HL-60/S4 (cell line): ENCODE measurements at regions not wholly inside any gene's neighbourhood (a gene's known extent, or its start where the extent isn't known, plus 50 kb on each side); places are given as distances from the start of the nearest gene placed in this dataset.
"Not testable (repeated sequence)": the region's sequence is repeated elsewhere in the genome, so short reads cannot be mapped to it uniquely, and the experiment has no call there.

Experiments
- in situ Hi-C: fragments of 300-500 bp; cut with MboI; formaldehyde crosslinking; loops from 2 replicates; pipeline ENCODE4 v1.14.3; 2022; ENCODE audit warnings: low sequenced_read_pairs

DNA sequence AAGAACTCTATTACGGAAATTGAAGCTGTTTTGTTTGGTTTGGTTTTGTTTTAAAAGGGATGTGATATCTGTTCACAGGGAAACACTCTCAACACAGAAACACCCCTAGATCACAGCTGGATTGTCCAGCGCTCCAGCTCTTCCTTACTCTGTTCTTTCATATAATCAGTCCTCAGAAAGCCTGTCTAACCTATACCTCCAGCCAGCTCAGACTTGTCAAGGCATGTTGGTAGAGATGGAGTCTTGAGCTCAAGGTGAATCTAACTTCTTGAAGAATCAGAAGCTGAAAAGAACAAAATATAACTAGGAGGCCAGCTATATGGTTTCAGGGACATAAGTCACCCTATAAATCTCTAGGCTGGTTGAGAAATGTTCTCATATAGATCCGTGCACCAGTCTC lies 110.2 kb upstream of the EPHA3 start:
- in situ Hi-C loops: no loop called here

DNA sequence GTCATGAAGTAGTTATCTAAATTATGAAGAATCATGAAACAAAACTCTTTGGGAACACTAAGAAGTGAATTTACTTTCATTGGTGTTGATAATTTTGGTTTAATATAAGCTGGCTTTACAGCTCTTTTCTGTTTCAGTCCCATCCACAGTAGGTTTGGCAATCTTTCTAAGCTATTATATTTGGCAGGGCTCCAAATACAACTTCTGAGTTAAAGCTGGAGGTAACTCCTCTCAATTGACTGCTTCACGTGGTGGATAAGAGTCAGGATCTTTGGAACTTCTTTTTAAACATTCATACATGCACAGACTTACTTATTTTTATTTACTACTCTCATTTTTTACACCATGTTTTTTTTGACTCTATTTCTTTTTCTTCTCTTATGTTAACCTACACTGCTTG lies 106.5 kb upstream of the EPHA3 start:
- in situ Hi-C loops: no loop called here

GRCh38 chr3:89002191-89002590 lies 105.2 kb upstream of the EPHA3 start:
- in situ Hi-C loops: no loop called here

GRCh38 chr3:89013536-89013935 lies 93.9 kb upstream of the EPHA3 start:
- in situ Hi-C loops: no loop called here

- in situ Hi-C loops: no loop called here
Observed at GRCh38 chr3:89017531-89017930, 89.9 kb upstream of the EPHA3 start.

- in situ Hi-C loops: no loop called here
Observed at GRCh38 chr3:89025185-89025584, 82.2 kb upstream of the EPHA3 start.

DNA sequence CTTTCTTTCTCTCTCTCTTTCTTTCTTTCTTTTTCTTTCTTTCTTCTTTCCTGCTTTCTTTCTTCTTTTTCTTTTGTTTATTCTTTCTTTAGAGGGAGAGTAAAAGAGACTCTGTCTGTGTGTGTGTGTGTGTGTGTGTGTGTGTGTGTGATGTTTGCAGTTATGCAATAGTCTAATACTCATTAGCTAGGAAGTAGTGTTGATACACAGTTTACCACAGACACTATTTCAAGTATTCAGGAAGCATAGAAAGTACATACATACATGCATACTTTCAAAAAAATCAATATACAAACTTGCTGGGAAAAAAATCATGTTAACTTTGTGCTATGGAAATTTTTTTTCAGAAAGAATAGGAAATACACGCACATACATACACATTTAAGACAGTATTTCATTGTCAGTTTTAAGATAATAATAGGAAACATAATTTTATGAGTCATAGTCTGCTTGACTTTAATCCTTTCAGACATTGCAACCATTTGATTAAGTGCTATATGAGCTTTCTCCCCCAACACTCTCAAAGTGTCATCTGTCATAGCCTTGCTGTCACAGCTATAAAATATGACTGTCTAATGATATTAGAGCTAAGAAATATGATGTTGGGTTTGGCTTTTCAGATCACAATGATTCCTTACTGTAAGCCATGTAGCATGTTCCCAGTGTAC lies 74.9 kb upstream of the EPHA3 start:
- in situ Hi-C loops: no loop called here

DNA sequence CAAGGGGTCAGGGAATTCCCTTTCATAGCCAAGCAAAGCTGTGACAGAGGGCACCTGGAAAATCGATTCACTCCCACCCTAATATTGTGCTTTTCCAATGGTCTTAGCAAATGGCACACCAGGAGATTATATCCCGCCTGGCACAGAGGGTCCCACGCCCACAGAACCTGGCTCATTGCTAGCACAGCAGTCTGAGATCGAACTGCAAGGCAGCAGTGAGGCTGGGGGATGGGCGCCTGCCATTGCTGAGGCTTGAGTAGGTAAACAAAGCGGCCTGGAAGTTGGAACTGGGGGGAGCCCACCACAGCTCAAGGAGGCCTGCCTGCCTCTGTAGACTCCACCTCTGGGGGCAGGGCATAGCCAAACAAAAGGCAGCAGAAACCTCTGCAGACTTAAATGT lies 72.7 kb upstream of the EPHA3 start:
- in situ Hi-C loops: not testable (repeated sequence)

- in situ Hi-C loops: no loop called here
Observed at GRCh38 chr3:89038869-89039268, 68.6 kb upstream of the EPHA3 start.

DNA sequence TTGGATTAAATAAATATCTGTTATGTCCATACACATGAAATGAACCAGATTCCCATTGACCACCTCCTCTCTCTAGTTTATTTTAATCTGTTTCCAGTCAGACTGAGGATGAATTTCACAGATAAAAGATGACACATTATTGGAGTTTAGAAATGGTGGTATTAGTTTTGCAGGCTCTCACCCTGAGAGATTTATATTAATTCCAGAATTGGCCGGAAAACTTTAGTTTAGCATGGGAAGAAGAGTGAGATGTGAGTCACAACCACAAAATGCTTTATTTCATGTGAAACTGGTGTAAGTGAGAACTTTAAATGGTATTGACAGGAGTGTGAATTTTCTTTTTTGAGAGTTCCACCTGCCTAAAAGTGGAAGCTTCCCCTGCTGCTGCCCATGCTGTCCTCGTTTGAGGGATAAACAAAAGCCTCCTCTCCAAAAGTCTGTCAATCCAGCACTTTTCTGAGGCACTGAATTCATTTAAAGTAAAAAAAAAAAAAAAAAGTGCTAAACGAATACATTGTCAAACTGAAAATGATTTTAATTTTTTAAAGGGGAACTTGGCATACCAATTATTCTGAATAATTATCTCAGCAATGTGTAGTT lies 65.1 kb upstream of the EPHA3 start:
- in situ Hi-C loops: no loop called here

- in situ Hi-C loops: no loop called here
Observed at GRCh38 chr3:89043406-89043932, 64.0 kb upstream of the EPHA3 start.

DNA sequence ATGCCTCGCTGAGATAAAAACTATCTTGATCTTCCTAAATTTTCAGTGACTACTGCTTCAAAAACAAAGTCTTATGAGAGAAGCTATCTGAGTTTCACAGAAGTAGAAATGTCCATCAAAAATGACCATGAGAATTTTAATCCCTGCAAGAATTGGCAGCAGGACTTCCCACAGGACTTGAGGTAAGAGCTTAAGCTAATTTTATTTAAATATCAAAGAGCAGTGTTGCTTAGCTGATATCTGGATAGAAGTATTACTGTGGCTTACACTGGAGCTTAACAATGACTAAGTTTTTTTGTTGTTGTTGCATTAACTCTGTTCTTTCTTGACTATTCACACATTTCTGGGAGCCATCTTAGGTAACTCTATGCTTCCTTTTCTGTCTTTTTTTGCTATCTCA lies 60.8 kb upstream of the EPHA3 start:
- in situ Hi-C loops: no loop called here

DNA sequence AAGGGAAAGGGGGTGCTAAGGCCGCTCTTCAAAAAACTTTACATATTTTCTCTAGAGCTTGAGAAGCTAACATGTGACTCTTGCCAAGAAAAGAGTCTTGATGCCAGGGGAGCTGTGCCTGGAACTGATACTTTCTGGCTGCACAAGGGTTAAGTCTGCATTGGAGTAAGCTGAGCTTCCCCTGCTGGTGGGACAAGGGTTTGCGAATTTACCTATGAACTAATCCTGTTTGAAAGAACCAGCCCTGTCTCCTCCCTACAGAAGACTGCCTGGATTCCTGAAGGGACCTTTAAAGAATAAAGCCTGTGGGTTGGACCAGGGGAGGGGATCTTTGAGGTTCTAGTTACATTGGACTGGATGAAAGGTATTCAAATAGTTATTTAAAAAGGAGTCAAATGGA lies 58.3 kb upstream of the EPHA3 start:
- in situ Hi-C loops: no loop called here

DNA sequence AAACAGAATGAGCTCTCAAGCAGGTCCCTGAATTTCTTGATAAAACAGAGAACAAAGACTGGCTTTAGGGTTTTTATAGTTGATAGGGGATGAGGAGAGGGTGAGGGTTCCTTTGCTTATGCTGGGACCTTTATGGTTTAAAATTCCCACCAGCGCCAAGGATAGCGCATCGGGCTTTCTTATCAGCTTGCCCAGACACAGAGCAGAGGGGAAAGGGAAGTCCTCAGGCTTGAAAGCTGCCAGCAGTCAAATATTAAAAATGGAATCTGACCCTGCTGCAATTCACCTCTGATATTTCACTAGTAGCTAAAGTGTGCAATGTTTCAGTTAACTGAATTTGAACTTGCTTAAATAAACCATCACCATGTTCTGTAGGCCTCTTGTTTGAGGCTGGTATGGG lies 55.0 kb upstream of the EPHA3 start:
- in situ Hi-C loops: no loop called here

DNA sequence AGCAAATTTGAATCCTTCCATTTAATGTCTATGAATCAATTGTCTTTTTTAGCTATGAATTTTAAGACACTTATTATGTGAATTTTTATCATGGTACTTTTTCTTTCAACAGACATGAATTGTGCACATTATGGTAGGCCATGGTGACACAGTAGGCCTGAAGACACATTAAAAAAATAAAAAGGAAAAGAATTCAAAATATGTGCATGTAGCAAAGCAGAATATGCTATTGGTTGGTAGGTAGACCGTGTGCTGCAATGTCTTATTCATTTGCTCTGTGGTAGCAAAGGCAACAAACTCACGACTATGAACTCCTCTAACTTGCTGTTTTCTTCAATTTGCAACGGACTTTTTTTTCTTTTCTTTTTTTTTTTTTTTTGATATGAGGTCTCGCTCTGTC lies 50.0 kb upstream of the EPHA3 start:
- in situ Hi-C loops: no loop called here
